ENCODE measurements at regions not wholly inside any gene's neighbourhood (a gene's known extent, or its start where the extent isn't known, plus 50 kb on each side); places are given as distances from the start of the nearest gene placed in this dataset.

DNA sequence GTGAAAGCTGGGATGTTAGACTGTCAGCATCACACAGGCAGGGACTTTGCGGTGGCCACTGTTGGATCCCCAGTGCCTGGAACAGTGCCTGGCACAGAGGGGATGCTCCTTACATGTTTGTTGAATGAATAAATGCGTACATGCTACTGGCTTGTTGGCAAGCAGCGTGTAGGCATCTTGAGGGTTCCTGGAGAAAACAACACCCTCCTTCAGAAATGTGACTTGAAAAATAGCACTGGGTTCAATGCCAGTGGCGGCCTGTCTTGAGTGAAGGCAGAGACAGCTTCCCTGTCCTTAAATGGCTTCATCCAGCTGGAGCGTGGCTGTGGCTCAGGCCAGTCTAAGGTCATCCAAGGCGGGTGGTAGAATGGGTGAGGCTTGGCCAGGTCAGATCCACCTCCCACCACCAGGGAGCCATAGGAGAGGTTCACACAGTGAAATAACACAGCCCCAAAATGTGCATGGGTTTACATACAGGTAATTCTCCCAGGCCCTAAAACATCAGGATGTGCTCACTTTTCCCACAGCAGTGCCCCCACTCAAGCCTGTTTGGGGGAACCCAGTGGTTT, 171.4 kb downstream of the PHETA1 start (continued):
- TF ChIP-seq, protein P1, sequence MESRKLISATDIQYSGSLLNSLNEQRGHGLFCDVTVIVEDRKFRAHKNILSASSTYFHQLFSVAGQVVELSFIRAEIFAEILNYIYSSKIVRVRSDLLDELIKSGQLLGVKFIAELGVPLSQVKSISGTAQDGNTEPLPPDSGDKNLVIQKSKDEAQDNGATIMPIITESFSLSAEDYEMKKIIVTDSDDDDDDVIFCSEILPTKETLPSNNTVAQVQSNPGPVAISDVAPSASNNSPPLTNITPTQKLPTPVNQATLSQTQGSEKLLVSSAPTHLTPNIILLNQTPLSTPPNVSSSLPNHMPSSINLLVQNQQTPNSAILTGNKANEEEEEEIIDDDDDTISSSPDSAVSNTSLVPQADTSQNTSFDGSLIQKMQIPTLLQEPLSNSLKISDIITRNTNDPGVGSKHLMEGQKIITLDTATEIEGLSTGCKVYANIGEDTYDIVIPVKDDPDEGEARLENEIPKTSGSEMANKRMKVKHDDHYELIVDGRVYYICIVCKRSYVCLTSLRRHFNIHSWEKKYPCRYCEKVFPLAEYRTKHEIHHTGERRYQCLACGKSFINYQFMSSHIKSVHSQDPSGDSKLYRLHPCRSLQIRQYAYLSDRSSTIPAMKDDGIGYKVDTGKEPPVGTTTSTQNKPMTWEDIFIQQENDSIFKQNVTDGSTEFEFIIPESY (IDR thresholded peaks at IDR 0.05), result no peak
- TF ChIP-seq MEF2A (IDR thresholded peaks at IDR 0.05; ENCODE audit: insufficient read depth, low read depth, low read length) (no peak), IRF4 (IDR thresholded peaks at IDR 0.05; ENCODE audit: low read depth, low read length) (no peak)
- TF ChIP-seq, protein P2, sequence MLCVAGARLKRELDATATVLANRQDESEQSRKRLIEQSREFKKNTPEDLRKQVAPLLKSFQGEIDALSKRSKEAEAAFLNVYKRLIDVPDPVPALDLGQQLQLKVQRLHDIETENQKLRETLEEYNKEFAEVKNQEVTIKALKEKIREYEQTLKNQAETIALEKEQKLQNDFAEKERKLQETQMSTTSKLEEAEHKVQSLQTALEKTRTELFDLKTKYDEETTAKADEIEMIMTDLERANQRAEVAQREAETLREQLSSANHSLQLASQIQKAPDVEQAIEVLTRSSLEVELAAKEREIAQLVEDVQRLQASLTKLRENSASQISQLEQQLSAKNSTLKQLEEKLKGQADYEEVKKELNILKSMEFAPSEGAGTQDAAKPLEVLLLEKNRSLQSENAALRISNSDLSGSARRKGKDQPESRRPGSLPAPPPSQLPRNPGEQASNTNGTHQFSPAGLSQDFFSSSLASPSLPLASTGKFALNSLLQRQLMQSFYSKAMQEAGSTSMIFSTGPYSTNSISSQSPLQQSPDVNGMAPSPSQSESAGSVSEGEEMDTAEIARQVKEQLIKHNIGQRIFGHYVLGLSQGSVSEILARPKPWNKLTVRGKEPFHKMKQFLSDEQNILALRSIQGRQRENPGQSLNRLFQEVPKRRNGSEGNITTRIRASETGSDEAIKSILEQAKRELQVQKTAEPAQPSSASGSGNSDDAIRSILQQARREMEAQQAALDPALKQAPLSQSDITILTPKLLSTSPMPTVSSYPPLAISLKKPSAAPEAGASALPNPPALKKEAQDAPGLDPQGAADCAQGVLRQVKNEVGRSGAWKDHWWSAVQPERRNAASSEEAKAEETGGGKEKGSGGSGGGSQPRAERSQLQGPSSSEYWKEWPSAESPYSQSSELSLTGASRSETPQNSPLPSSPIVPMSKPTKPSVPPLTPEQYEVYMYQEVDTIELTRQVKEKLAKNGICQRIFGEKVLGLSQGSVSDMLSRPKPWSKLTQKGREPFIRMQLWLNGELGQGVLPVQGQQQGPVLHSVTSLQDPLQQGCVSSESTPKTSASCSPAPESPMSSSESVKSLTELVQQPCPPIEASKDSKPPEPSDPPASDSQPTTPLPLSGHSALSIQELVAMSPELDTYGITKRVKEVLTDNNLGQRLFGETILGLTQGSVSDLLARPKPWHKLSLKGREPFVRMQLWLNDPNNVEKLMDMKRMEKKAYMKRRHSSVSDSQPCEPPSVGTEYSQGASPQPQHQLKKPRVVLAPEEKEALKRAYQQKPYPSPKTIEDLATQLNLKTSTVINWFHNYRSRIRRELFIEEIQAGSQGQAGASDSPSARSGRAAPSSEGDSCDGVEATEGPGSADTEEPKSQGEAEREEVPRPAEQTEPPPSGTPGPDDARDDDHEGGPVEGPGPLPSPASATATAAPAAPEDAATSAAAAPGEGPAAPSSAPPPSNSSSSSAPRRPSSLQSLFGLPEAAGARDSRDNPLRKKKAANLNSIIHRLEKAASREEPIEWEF (IDR thresholded peaks at IDR 0.05; ENCODE audit: insufficient replicate concordance, low read depth, low read length), result no peak

DNA sequence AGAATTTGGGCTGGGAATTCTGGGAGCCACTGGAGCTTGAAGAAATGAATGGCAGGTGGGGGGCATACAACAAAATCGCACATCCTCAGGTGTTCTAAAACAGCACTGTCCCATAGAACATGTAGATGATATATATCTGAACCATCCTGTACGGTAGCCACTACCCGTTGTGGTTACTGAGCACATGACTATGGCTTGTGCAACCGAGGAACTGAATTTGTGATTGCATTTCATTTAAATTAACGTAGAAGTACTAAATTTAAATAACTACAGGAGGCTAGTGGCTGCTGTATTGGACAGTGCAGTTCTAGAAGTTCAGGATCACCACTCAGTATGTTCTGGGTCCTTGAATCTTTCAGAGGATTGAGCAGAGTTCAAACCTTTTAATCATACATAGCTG, 172.4 kb downstream of the PHETA1 start:
- no peak overlapping the region for H3K27ac ChIP-seq (ENCODE audit: control insufficient read depth, insufficient read depth)
- H3K36me3 ChIP-seq (ENCODE audit: control insufficient read depth in 2 of 2, insufficient read depth in 2 of 2, low read length in 1 of 2), result no peaks in the 10 kb centered on the region
- 0 out of 4 replicates have a peak, but pooled peaks cover 0 to 1% of the 10 kb centered on the region in 2 experiments for H3K27me3 ChIP-seq (replicated peaks in 1 of 2; ENCODE audit: control insufficient read depth in 2 of 2, insufficient read depth in 2 of 2, low read length in 1 of 2)
- H2AFZ ChIP-seq (ENCODE audit: control insufficient read depth, low read depth, low read length), result no peak overlapping the region
- no peaks in the 10 kb centered on the region for H3K4me1 ChIP-seq (ENCODE audit: control insufficient read depth, insufficient read depth, low read length)
- no peak for DNase-seq (ENCODE audit: low read depth, low spot score)
- ATAC-seq, result no peak
- CTCF ChIA-PET, result no interaction called here
- SMC1A ChIA-PET (ENCODE audit: uncharacterized antibody, unreplicated experiment), result no interaction called here
- POLR2A ChIA-PET, result no interaction called here
- H3K9ac ChIP-seq (ENCODE audit: control insufficient read depth, insufficient read depth, low read length), result no peak overlapping the region
- in situ Hi-C loops (cut with MboI), result no loop called here
- WGBS (ENCODE audit: insufficient coverage, insufficient replicate concordance, low lambda C conversion rate, missing lambda C conversion rate), result 2% methylated on average over 5 of the region's 5 CpGs
- intact Hi-C loops (cut with micrococcal nuclease; ENCODE audit: unreplicated experiment), result no loop called here
- BruUV-seq (replicated peaks), result no TSS peak
- no peaks in the 10 kb centered on the region for H4K20me1 ChIP-seq (ENCODE audit: control insufficient read depth, insufficient read depth)
- no peak overlapping the region for H3K4me2 ChIP-seq (ENCODE audit: control insufficient read depth, insufficient read depth)
- H3K9me3 ChIP-seq (replicated peaks; ENCODE audit: control insufficient read depth, insufficient read depth, low read length), result no peaks in the 10 kb centered on the region
- RAD21 ChIA-PET (ENCODE audit: unreplicated experiment), result no interaction called here
- no peak overlapping the region for H3K4me3 ChIP-seq
- FAIRE-seq, result no peak
- H3K79me2 ChIP-seq (ENCODE audit: control insufficient read depth, insufficient read depth, low read length), result no peaks in the 10 kb centered on the region
- TF ChIP-seq, protein P3, sequence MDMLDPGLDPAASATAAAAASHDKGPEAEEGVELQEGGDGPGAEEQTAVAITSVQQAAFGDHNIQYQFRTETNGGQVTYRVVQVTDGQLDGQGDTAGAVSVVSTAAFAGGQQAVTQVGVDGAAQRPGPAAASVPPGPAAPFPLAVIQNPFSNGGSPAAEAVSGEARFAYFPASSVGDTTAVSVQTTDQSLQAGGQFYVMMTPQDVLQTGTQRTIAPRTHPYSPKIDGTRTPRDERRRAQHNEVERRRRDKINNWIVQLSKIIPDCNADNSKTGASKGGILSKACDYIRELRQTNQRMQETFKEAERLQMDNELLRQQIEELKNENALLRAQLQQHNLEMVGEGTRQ (IDR thresholded peaks at IDR 0.05; ENCODE audit: borderline replicate concordance, low read depth, low read length), result no peak
- TF ChIP-seq RFX5 (IDR thresholded peaks at IDR 0.05; ENCODE audit: low read depth, low read length) (no peak), NR2C2 (IDR thresholded peaks at IDR 0.05; ENCODE audit: borderline replicate concordance, control insufficient read depth, insufficient read length, low read depth) (no peak), CBFB (IDR thresholded peaks at IDR 0.05; ENCODE audit: low read depth) (no peak), JUND (IDR thresholded peaks at IDR 0.05; ENCODE audit: low read depth, low read length) (no peak), ZNF217 (IDR thresholded peaks at IDR 0.05) (no peak), YY1 (IDR thresholded peaks at IDR 0.05; ENCODE audit: low read depth, low read length) (no peak)
- TF ChIP-seq, protein P4, sequence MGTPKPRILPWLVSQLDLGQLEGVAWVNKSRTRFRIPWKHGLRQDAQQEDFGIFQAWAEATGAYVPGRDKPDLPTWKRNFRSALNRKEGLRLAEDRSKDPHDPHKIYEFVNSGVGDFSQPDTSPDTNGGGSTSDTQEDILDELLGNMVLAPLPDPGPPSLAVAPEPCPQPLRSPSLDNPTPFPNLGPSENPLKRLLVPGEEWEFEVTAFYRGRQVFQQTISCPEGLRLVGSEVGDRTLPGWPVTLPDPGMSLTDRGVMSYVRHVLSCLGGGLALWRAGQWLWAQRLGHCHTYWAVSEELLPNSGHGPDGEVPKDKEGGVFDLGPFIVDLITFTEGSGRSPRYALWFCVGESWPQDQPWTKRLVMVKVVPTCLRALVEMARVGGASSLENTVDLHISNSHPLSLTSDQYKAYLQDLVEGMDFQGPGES (IDR thresholded peaks at IDR 0.05), result no peak
- TF ChIP-seq, protein P5, sequence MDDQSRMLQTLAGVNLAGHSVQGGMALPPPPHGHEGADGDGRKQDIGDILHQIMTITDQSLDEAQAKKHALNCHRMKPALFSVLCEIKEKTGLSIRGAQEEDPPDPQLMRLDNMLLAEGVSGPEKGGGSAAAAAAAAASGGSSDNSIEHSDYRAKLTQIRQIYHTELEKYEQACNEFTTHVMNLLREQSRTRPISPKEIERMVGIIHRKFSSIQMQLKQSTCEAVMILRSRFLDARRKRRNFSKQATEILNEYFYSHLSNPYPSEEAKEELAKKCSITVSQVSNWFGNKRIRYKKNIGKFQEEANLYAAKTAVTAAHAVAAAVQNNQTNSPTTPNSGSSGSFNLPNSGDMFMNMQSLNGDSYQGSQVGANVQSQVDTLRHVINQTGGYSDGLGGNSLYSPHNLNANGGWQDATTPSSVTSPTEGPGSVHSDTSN (IDR thresholded peaks at IDR 0.05; ENCODE audit: insufficient replicate concordance, low read depth, low read length), result no peak
